Central memory CD8-positive, alpha-beta T cell (primary cell): ENCODE measurements at regions not wholly inside any gene's neighbourhood (a gene's known extent, or its start where the extent isn't known, plus 50 kb on each side); places are given as distances from the start of the nearest gene placed in this dataset.
"Not testable (repeated sequence)": the region's sequence is repeated elsewhere in the genome, so short reads cannot be mapped to it uniquely, and the experiment has no call there.

ENCODE experiments used
- ATAC-seq: fragments of 150-1000 bp; cut with Tn5 transposase; replicated peaks from 2 replicates; pipeline ENCODE4 v1.10.0; 2022; ENCODE audit warnings: mild to moderate bottlenecking, moderate FRiP score, moderate number of reproducible peaks; ENCODE audit not compliant: poor library complexity, severe bottlenecking; ENCODE audit errors: extremely low read depth
- DNase-seq, 2 donors: peaks; one replicate each; pipeline ENCODE4 v3.0.0; 2021; ENCODE audit warnings: low spot score in 2 of 2
- H3K27ac Mint-ChIP-seq: one replicate; pipeline ENCODE4 v1.8.0; 2022; ENCODE audit warnings: low read depth, mild to moderate bottlenecking, moderate library complexity, mixed read lengths
- H3K27me3 Mint-ChIP-seq: one replicate; pipeline ENCODE4 v1.8.0; 2022; ENCODE audit warnings: mixed read lengths
- H3K36me3 Mint-ChIP-seq: one replicate; pipeline ENCODE4 v1.8.0; 2022; ENCODE audit warnings: mild to moderate bottlenecking, moderate library complexity, mixed read lengths; ENCODE audit not compliant: insufficient read depth
- H3K4me1 Mint-ChIP-seq: one replicate; pipeline ENCODE4 v1.8.0; 2022; ENCODE audit warnings: mixed read lengths
- H3K4me3 Mint-ChIP-seq: one replicate; pipeline ENCODE4 v1.8.0; 2022; ENCODE audit warnings: mild to moderate bottlenecking, moderate library complexity, mixed read lengths
- H3K9me3 Mint-ChIP-seq: one replicate; pipeline ENCODE4 v1.8.0; 2022; ENCODE audit warnings: mixed read lengths

DNA sequence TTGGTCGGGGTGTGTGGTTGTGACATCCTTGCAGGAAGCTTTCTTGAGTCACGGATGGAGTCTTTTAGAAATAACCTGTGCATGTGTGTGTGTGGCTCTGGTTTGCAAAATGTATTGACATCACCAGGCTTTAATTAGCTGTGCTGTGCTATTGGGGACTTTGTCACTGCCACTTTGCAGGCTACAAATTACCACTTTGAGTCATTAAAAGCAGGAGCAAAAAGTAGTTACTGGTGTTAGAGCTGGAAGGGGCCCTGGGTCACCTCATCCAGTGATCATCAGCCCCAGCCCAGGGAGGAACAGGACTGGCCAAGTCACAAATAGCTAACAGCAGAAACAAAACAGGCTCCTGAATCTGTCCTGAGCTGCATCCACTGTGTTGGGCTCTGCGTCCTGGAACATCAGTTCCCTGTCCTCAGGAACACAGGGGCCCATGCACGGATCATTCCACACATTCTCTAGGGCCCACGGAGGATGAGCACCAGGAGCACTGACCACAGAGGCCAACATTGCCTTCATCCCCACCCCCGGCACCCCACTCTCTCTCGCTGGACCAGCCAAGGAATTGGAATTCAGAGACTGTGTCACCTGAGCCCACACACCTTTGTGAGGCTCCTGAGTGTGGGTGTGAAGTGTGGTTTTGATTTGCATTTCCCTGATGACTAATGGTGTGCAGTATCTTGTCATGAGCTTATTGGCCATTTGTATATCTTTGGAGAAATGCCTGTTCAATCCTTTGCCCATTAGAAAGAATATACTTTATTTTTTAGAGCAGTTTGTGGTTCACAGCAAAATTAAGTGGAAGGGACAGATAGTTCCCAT, 280.1 kb upstream of the C1orf174 start:
- H3K27me3 Mint-ChIP-seq, result peaks cover 7% of the 10 kb centered on the region
- no peaks in the 10 kb centered on the region for H3K36me3 Mint-ChIP-seq
- H3K4me3 Mint-ChIP-seq, result no peak overlapping the region
- no peak for DNase-seq
- no peak for ATAC-seq
- no peaks in the 10 kb centered on the region for H3K4me1 Mint-ChIP-seq
- H3K27ac Mint-ChIP-seq, result no peak overlapping the region
- H3K9me3 Mint-ChIP-seq, result no peaks in the 10 kb centered on the region

DNA sequence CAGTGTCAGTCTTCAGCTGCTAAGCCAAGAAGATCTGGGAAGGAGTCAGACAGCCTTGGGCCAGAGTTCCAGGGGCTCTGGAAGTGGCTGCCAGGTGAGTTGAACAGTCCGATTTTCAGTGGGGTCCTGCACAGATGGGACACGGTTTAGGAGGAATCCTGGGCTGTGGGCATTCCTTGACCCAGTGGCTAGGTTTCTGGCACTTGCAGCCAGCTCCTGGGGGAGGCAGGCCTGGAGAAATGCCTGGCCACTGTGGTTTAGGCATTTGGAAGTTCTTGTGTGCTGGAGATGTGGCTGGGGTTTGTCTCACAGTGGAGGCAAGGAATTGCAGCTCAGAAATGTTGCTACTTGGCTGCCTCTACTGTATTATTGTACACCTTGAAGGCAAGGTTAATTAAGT, 286.4 kb upstream of the C1orf174 start:
- not testable (repeated sequence) for H3K36me3 Mint-ChIP-seq, H3K4me1 Mint-ChIP-seq, H3K27me3 Mint-ChIP-seq, DNase-seq, H3K9me3 Mint-ChIP-seq, H3K4me3 Mint-ChIP-seq, ATAC-seq, H3K27ac Mint-ChIP-seq

DNA sequence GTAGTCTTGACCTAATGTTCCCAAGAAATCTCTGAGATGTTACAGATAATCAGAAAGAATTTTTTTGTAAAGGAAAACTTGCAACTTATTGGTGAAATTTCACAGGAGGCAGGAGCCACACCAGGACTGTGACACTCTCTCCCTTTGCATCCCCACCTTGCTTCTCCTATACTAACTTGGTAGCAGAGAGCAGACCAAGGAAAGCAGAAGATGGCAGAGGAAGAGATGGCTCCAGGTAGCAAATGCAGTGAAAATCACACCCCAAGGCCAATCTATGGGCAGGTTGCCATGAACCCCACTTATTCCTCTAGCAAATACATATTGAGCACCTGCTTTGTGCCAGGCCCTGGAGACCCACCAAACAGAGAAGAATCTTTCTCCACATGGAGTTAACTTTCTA, 303.4 kb upstream of the C1orf174 start:
- ATAC-seq (no peak), DNase-seq (no peak)
- Mint-ChIP-seq H3K9me3 (peaks cover 20% of the 10 kb centered on the region), H3K27ac (no peak overlapping the region), H3K27me3 (peaks cover 41% of the 10 kb centered on the region), H3K4me3 (no peak overlapping the region), H3K36me3 (no peaks in the 10 kb centered on the region), H3K4me1 (no peaks in the 10 kb centered on the region)

DNA sequence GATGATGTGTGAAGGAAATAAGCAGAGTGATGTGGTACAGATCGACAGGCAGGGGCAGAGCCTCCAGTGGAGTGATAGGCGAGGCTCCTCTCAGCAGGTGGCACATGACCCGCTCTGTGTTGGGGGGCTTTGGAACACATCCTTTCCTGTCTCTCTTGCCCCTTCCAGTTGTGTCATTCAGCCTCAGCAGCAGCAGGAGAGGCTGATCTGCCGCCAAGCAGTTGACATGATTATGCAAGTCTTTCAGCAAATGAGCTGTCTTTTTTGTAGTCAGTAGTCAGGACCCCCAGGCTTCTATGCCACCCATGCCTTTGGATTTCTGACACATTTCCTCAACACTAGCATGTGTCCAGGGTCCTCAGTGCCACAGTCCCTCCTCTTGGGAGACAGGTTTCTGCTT, 307.1 kb upstream of the C1orf174 start:
- H3K4me1 Mint-ChIP-seq, result no peaks in the 10 kb centered on the region
- no peak for ATAC-seq

DNA sequence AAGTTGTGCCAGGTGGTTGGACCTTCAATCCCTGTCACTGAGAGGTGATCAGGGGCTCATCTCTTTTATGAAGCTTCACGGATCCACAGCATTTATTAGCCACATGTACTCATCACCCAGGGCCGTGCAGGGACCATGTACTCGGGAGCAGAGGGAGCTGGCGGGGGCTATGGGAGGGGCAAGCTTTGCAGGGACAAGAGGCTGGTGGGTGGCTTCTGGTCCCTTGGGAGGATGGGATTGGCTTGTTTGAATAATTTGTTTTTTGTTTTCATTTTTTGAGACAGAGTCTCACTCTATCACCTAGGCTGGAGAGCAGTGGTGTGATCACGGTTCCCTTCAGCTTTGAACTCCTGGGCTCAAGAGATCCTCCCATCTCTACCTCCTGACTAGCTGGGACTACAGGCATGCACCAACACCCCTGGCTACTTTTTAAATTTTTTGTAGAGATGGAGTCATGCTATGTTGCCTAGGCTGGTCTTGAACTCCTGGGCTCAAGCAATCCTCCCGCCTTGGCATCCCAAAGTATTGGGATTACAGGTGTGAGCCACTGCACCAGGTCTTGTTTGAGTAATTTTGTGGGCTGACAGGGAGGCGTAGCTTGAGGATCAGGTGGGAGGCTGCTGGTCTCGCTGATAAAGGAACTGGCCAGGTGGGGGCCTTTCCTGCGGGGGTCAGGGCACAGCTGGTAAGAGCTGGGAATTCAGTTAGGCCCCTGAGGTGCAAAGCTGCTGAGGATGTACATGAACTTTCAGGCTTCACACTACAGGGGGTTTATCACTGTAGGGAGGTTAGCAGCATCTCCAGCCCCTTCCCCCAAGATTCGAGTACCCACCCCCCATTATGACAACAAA, 308.0 kb upstream of the C1orf174 start:
- no peak overlapping the region for H3K4me3 Mint-ChIP-seq
- H3K27ac Mint-ChIP-seq, result no peak overlapping the region
- ATAC-seq (no peak), DNase-seq (no peak)
- peaks cover 26% of the 10 kb centered on the region for H3K27me3 Mint-ChIP-seq
- peaks cover 14% of the 10 kb centered on the region for H3K9me3 Mint-ChIP-seq
- H3K4me1 Mint-ChIP-seq, result no peaks in the 10 kb centered on the region
- H3K36me3 Mint-ChIP-seq, result no peaks in the 10 kb centered on the region

More for the DNA sequence above, 307.1 kb upstream of the C1orf174 start:
- Mint-ChIP-seq H3K4me3 (no peak overlapping the region), H3K27me3 (peaks cover 26% of the 10 kb centered on the region), H3K9me3 (peaks cover 18% of the 10 kb centered on the region), H3K36me3 (no peaks in the 10 kb centered on the region), H3K27ac (no peak overlapping the region)
- no peak for DNase-seq

DNA sequence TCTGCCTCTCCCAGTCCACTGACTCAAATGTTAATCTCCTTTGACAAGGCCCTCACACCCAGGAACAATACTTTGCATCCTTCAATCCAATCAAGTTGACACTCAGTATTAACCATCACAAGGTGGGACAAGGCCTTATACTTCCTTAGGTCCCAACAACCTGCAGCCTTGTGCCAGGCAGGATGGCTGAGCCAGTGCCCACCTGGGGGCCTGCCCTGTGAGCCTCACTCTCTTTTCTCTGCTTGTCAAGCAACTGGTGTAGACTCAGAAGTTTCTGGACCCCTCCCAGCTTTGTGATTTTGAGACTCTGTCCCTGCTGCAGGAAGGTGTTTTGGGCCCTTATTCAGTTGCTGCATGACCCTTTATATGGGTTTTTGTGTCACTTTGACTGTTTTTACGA, 310.0 kb upstream of the C1orf174 start:
- Mint-ChIP-seq H3K4me3 (no peak overlapping the region), H3K4me1 (no peaks in the 10 kb centered on the region), H3K27ac (no peak overlapping the region), H3K27me3 (peaks cover 25% of the 10 kb centered on the region), H3K9me3 (peaks cover 3% of the 10 kb centered on the region), H3K36me3 (no peaks in the 10 kb centered on the region)
- no peak for DNase-seq
- ATAC-seq, result no peak

DNA sequence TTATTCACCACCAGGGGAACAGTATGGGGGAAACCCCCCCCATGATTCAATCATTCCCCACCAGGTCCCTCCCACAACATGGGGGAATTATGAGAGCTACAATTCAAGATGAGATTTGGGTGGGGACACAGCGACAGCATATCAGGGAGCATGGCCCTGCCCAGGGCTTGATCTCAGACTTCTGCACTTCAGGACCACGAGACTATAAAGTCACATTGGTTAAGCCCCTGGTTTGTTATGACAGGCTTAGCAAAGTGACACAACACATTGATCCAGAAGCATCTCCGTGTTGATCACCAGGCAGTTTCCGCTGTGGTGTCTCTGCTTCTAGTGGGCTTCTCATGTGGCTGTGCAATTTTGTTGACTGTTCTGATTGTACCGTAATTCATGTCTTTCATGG, 312.7 kb upstream of the C1orf174 start:
- H3K4me1 Mint-ChIP-seq, result no peaks in the 10 kb centered on the region
- no peak overlapping the region for H3K27ac Mint-ChIP-seq
- no peak overlapping the region for H3K4me3 Mint-ChIP-seq
- H3K27me3 Mint-ChIP-seq, result peaks cover 53% of the 10 kb centered on the region
- no peak for ATAC-seq
- no peak for DNase-seq
- no peaks in the 10 kb centered on the region for H3K9me3 Mint-ChIP-seq
- H3K36me3 Mint-ChIP-seq, result no peaks in the 10 kb centered on the region

DNA sequence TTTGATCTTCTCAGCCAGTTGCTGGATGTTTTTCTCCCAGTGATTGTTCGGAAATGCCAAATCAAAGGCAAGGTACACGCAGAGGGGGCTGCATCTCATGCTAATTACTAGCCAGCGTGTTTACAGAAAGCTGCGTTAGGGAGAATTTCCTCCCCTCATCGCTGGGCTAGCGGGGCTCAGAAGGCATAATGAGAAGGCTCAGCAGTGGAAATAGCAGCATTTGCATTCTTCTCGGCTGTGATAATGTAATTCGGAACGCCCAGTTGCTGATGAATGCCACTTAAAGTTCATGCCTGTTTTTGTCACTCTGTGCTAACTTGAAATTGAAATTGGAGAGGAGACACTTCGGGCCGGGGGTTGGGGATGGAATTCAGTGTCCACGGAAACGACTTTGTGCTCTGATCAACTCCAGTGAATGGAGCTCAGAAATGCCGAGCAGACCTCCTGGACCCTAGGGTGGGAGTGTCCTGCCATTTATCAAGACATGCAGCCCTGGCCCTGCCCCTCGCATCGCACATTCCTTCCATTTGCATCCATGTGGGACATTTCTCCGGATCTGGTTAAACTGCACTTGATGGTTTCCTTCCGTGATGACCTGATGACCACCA, 313.4 kb upstream of the C1orf174 start:
- no peaks in the 10 kb centered on the region for H3K9me3 Mint-ChIP-seq
- no peaks in the 10 kb centered on the region for H3K36me3 Mint-ChIP-seq
- ATAC-seq (no peak), DNase-seq (no peak)
- no peak overlapping the region for H3K27ac Mint-ChIP-seq
- H3K4me1 Mint-ChIP-seq, result no peaks in the 10 kb centered on the region
- no peak overlapping the region for H3K4me3 Mint-ChIP-seq
- peaks cover 54% of the 10 kb centered on the region for H3K27me3 Mint-ChIP-seq

DNA sequence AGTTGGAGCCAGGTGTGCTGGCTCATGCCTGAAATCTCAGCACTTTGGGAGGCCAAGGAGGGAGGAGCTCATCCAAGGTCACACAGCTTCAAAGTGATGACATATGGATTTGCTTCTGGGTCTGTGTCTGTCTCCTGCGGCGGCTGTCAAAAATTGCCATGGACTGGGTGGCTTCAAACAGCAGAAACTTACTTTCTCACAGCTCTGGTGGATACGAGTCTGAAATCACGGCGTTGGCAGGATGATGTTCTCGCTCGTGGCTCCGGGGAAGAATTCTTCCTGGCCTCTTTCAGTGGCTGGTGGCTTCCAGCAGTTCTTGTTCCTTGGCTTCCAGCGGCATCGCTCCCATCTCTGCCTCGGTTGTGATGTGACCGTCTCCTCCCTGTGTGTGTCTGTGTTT, 314.8 kb upstream of the C1orf174 start:
- H3K36me3 Mint-ChIP-seq, result no peaks in the 10 kb centered on the region
- peaks cover 42% of the 10 kb centered on the region for H3K27me3 Mint-ChIP-seq
- DNase-seq, result no peak
- no peak overlapping the region for H3K4me3 Mint-ChIP-seq
- H3K4me1 Mint-ChIP-seq, result no peaks in the 10 kb centered on the region
- H3K9me3 Mint-ChIP-seq, result no peaks in the 10 kb centered on the region
- no peak overlapping the region for H3K27ac Mint-ChIP-seq
- no peak for ATAC-seq

DNA sequence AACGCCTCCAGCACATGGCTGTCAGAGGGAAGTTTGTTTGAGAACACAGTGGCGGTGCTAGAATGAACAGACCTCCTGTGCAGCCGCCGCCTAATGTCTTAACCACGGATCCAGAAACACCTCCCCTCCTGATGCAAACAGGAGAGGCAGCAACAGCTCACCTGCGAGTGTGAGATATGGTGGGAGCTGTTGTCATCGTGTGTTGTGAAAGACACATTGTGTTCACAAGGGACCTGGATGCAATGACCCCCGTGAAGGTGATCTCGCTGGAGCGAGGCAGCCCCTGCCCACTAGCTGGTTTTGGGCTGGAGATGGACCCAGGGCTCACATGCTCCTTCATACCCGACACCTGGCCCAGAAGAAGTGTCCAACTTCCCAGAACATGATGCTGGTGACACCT, 315.3 kb upstream of the C1orf174 start:
- Mint-ChIP-seq H3K36me3 (no peaks in the 10 kb centered on the region), H3K27ac (no peak overlapping the region), H3K27me3 (peaks cover 48% of the 10 kb centered on the region), H3K4me3 (no peak overlapping the region), H3K4me1 (no peaks in the 10 kb centered on the region), H3K9me3 (no peaks in the 10 kb centered on the region)
- DNase-seq (no peak), ATAC-seq (no peak)

DNA sequence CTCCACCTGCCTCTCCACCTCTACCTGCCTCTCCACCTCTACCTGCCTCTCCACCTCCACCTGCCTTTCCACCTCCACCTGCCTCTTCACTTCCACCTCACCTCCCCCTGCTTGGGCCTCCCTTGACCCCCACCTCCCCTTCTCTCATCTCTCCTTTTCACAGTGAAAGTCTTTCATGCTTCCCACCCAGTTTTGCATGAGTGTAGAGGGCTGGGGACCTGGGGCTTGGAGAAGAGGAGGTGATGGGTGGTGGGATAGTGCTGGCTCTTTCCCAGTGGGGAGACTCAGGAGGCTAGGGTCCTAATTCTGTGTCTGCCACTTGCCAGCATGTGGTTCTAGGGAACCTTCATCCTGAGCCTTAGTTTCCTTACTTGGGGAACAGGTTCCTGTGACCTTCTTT, 316.2 kb upstream of the C1orf174 start:
- DNase-seq (no peak), ATAC-seq (no peak)
- H3K27me3 Mint-ChIP-seq, result peaks cover 53% of the 10 kb centered on the region
- no peak overlapping the region for H3K27ac Mint-ChIP-seq
- no peaks in the 10 kb centered on the region for H3K9me3 Mint-ChIP-seq
- H3K36me3 Mint-ChIP-seq, result no peaks in the 10 kb centered on the region
- H3K4me3 Mint-ChIP-seq, result no peak overlapping the region
- H3K4me1 Mint-ChIP-seq, result no peaks in the 10 kb centered on the region

DNA sequence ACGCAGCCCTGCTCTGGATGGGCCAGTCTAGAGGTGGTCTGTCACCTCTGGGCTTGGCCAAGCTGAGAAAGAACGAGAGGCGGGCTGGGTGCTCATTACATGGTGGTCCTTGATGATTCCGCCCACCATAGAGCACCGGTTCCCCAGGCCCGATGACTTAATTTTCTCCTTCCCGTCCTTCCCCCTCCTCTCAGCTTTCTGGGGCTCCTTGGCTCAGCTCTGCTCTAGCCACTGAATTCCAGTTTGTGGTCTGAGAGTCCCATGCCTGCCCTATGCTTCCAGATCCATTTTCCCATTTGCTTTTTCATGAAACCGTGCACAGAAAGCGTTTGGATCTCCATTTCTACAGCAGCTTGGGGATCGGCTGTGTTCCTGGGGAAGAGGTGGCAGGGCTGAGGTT, 318.5 kb upstream of the C1orf174 start:
- DNase-seq (no peak), ATAC-seq (no peak)

DNA sequence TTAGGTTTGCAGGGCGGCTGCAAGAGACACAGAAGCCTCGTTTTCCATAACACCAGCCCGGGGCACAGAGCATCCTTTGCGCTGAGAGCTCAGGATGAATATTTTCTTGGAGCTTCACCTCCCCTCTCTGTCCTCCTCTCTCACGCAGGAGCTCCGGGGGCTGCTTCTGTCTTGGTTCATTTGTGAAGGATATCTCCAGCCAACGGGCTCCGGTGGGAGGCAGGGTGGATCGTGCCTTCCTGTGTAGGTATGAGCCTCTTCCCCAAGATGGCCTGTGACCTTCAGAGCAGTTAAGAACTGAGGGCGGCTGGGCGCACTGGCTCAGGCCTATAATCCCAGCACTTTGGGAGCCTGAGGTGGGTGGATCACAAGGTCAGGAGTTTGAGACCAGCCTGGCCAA, 319.0 kb upstream of the C1orf174 start:
- DNase-seq (no peak), ATAC-seq (no peak)
- Mint-ChIP-seq H3K27me3 (peaks cover 60% of the 10 kb centered on the region), H3K27ac (no peak overlapping the region), H3K36me3 (no peaks in the 10 kb centered on the region), H3K9me3 (no peaks in the 10 kb centered on the region), H3K4me1 (no peaks in the 10 kb centered on the region), H3K4me3 (no peak overlapping the region)

More for the DNA sequence above, 318.5 kb upstream of the C1orf174 start:
- Mint-ChIP-seq H3K27me3 (peaks cover 63% of the 10 kb centered on the region), H3K4me3 (no peak overlapping the region), H3K27ac (no peak overlapping the region), H3K36me3 (no peaks in the 10 kb centered on the region), H3K4me1 (no peaks in the 10 kb centered on the region), H3K9me3 (no peaks in the 10 kb centered on the region)
